HG02884 (cell line): ENCODE measurements at regions not wholly inside any gene's neighbourhood (a gene's known extent, or its start where the extent isn't known, plus 50 kb on each side); places are given as distances from the start of the nearest gene placed in this dataset.

ENCODE experiments used
- ATAC-seq: cut with Tn5 transposase; IDR thresholded peaks from one replicate; pipeline ENCODE4 v1.9.1; 2021; ENCODE audit warnings: mild to moderate bottlenecking, moderate library complexity; ENCODE audit not compliant: unreplicated experiment

GRCh38 chr2:195498839-195499490, 158.1 kb upstream of the SLC39A10 start:
- ATAC-seq = no peak

- ATAC-seq = no peak
Observed at GRCh38 chr2:195498176-195498575, 158.8 kb upstream of the SLC39A10 start.

- no peak for ATAC-seq
Observed at GRCh38 chr2:195496991-195497390, 160.0 kb upstream of the SLC39A10 start.

- ATAC-seq = no peak
Observed at GRCh38 chr2:195495966-195496365, 161.1 kb upstream of the SLC39A10 start.

GRCh38 chr2:195495351-195495750, 161.7 kb upstream of the SLC39A10 start:
- ATAC-seq = no peak

GRCh38 chr2:195494451-195494850, 162.6 kb upstream of the SLC39A10 start:
- ATAC-seq = no peak

GRCh38 chr2:195493416-195493815, 163.6 kb upstream of the SLC39A10 start:
- no peak for ATAC-seq

- ATAC-seq = no peak
Observed at GRCh38 chr2:195490319-195490718, 166.7 kb upstream of the SLC39A10 start.

GRCh38 chr2:195489101-195489500, 167.9 kb upstream of the SLC39A10 start:
- no peak for ATAC-seq

- no peak for ATAC-seq
Observed at GRCh38 chr2:195488567-195488966, 168.5 kb upstream of the SLC39A10 start.

- peak; percentile 89 for ATAC-seq
Observed at GRCh38 chr2:195486987-195487644, 169.9 kb upstream of the SLC39A10 start.

GRCh38 chr2:195486520-195486919, 170.5 kb upstream of the SLC39A10 start:
- no peak for ATAC-seq

GRCh38 chr2:195482010-195482409, 175.0 kb upstream of the SLC39A10 start:
- ATAC-seq = no peak

GRCh38 chr2:195480121-195480520, 176.9 kb upstream of the SLC39A10 start:
- ATAC-seq = no peak

GRCh38 chr2:195479407-195479806, 177.6 kb upstream of the SLC39A10 start:
- no peak for ATAC-seq

GRCh38 chr2:195477996-195478382, 179.0 kb upstream of the SLC39A10 start:
- peak; percentile 14 for ATAC-seq

- ATAC-seq = peak; percentile 76
Observed at GRCh38 chr2:195477248-195477995, 179.6 kb upstream of the SLC39A10 start.

- no peak for ATAC-seq
Observed at GRCh38 chr2:195475336-195475735, 181.7 kb upstream of the SLC39A10 start.

GRCh38 chr2:195473862-195474261, 183.2 kb upstream of the SLC39A10 start:
- no peak for ATAC-seq

GRCh38 chr2:195472501-195473234, 184.4 kb upstream of the SLC39A10 start:
- no peak for ATAC-seq

- ATAC-seq = no peak
Observed at GRCh38 chr2:195471807-195472206, 185.2 kb upstream of the SLC39A10 start.
